ENCODE measurements at regions not wholly inside any gene's neighbourhood (a gene's known extent, or its start where the extent isn't known, plus 50 kb on each side); places are given as distances from the start of the nearest gene placed in this dataset.

DNA sequence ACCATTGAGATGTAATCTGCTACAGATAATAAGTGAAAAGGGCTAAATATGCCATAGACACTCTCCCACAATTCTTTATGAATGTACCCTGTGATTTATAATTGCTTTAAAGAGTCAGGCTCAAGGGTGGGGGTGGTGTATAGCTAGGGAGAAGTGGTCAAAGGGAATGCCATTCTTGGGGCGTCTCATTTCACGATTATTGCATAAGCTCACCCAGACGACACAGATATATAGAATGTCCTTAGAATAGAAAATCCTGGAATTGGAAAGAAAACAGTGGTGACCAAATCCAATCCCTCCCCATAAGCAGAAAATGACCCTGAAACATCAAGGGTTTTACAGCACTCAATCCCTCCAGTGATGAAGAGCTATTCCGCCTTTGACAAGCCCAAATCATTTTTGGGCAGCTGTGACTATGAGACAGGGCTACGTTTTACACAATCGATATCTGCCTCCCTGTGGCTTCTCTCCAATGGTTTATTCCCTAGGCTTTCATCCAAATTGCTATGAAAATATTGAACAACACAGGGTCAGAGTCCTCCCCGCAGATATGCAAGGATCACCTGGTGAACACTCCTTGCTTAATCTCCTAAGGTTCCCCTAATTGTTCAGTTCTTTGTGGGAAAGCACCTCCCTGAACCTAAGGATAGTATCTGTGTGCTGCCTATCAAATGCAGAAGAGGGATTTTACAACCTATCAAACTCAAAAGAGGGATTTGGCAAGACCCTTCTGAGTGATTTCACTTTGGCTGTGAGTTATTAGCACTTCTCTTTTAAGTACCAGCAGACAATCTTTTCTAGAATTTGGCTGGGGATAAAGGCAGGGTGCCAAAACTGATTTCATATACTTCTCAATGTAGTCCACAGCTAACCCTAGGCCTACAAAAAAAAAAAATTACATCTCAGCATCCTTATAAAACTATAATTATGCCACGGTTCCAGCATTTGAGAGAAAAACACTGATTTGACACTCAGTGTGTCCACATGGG is 144.9 kb upstream of the CDH6 start:
- no peak for DNase-seq (ENCODE audit: low spot score)
- TF ChIP-seq CTCF (IDR thresholded peaks at IDR 0.05; ENCODE audit: extremely low read depth, insufficient read depth, missing control alignments), result no peak
- in situ Hi-C loops (cut with MboI; ENCODE audit: low pct_unique_long_range_greater_than_20kb, low sequenced_read_pairs, unreplicated experiment), result no loop called here

DNA sequence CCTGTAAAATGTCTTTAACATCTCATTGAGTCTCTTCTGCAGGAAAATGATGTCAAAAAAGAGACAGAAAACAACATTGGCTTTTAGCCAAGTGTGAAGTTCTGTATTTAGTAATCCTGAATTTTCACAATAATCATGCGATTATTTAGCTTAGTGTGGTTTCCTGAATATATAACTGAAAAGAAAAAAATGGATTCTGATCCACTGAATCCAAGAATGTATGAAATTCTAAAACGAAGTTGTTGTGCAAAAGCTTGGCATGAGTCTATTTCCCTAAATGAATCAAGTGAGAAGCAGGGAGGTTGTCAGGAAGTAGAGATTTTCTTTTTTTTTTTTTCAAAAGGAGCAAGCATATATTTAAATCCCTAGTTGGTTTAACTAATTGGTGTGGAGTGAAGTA is 145.9 kb upstream of the CDH6 start:
- in situ Hi-C loops (cut with MboI; ENCODE audit: low pct_unique_long_range_greater_than_20kb, low sequenced_read_pairs, unreplicated experiment), result no loop called here
- no peak for DNase-seq (ENCODE audit: low spot score)
- TF ChIP-seq CTCF (IDR thresholded peaks at IDR 0.05; ENCODE audit: extremely low read depth, insufficient read depth, missing control alignments), result no peak

DNA sequence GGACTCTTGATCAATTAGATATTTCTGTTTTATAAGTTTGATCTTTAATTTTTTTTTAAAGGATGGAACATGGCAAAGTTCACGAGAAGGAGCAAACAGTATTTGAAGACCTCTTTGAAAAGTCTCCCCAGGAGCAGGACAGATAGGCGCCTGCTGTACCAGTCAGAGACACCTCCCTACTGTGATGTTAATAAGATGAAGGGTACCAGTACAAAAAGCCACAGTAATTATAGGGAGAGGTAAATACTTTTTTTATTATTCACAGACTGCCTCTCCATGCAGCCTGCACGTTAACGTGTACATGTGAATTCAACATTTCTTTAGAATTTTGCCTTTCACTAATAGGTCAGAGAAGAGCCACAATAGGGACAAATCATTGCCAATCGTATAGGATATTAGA is 146.5 kb upstream of the CDH6 start:
- no peak for TF ChIP-seq CTCF (IDR thresholded peaks at IDR 0.05; ENCODE audit: extremely low read depth, insufficient read depth, missing control alignments)
- in situ Hi-C loops (cut with MboI; ENCODE audit: low pct_unique_long_range_greater_than_20kb, low sequenced_read_pairs, unreplicated experiment), result no loop called here
- DNase-seq (ENCODE audit: low spot score), result no peak

- DNase-seq (ENCODE audit: low spot score), result no peak
- no peak for TF ChIP-seq CTCF (IDR thresholded peaks at IDR 0.05; ENCODE audit: extremely low read depth, insufficient read depth, missing control alignments)
- in situ Hi-C loops (cut with MboI; ENCODE audit: low pct_unique_long_range_greater_than_20kb, low sequenced_read_pairs, unreplicated experiment), result no loop called here
Measured at GRCh38 chr5:31036411-31036810, 157.1 kb upstream of the CDH6 start.

DNA sequence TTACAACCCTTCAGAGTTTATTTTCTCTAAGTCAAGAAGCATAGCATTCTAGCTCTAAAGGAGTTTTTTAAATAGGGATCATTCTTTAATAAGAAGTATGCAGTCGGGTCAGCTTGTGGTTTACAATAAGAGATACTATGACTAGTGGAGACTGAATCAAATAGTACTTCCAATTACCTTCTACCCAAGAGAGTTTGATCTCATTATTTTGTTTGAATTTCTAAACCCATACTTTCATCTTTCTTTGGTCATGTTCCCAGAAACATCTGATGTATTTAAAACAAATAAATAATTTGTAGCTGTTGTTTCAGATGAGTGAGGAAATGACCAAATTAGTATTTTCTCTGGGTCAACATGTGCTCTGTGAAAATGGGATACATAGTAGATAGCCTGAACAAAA is 160.2 kb upstream of the CDH6 start:
- in situ Hi-C loops (cut with MboI; ENCODE audit: low pct_unique_long_range_greater_than_20kb, low sequenced_read_pairs, unreplicated experiment), result no loop called here
- no peak for TF ChIP-seq CTCF (IDR thresholded peaks at IDR 0.05; ENCODE audit: extremely low read depth, insufficient read depth, missing control alignments)
- DNase-seq (ENCODE audit: low spot score), result no peak

- in situ Hi-C loops (cut with MboI; ENCODE audit: low pct_unique_long_range_greater_than_20kb, low sequenced_read_pairs, unreplicated experiment), result no loop called here
- peak; percentile 7 for TF ChIP-seq CTCF (IDR thresholded peaks at IDR 0.05; ENCODE audit: extremely low read depth, insufficient read depth, missing control alignments)
- no peak for DNase-seq (ENCODE audit: low spot score)
Measured at GRCh38 chr5:31029925-31030324, 163.6 kb upstream of the CDH6 start.
